T-helper 1 cell treated with Interleukin-12 subunit alpha and Interleukin-12 subunit beta and Interleukin-4 antibody, amounts not matched to agents 30 μg/mL and 1 μg/mL, for 36 hours (primary cell): ENCODE measurements at regions not wholly inside any gene's neighbourhood (a gene's known extent, or its start where the extent isn't known, plus 50 kb on each side); places are given as distances from the start of the nearest gene placed in this dataset.
"Not testable (repeated sequence)": the region's sequence is repeated elsewhere in the genome, so short reads cannot be mapped to it uniquely, and the experiment has no call there.

Source experiments
- H3K27ac Mint-ChIP-seq: one replicate; pipeline ENCODE4 v1.8.0; 2021; ENCODE audit warnings: mild to moderate bottlenecking, mixed read lengths
- H3K27me3 Mint-ChIP-seq: one replicate; pipeline ENCODE4 v1.8.0; 2021; ENCODE audit warnings: low read depth, mixed read lengths
- H3K36me3 Mint-ChIP-seq: one replicate; pipeline ENCODE4 v1.8.0; 2021; ENCODE audit warnings: low read depth, mixed read lengths
- H3K4me1 Mint-ChIP-seq: one replicate; pipeline ENCODE4 v1.8.0; 2021; ENCODE audit warnings: low read depth, mixed read lengths
- H3K4me3 Mint-ChIP-seq: one replicate; pipeline ENCODE4 v1.8.0; 2021; ENCODE audit warnings: mild to moderate bottlenecking, moderate library complexity, mixed read lengths
- H3K9me3 Mint-ChIP-seq: one replicate; pipeline ENCODE4 v1.8.0; 2021; ENCODE audit warnings: mixed read lengths

DNA sequence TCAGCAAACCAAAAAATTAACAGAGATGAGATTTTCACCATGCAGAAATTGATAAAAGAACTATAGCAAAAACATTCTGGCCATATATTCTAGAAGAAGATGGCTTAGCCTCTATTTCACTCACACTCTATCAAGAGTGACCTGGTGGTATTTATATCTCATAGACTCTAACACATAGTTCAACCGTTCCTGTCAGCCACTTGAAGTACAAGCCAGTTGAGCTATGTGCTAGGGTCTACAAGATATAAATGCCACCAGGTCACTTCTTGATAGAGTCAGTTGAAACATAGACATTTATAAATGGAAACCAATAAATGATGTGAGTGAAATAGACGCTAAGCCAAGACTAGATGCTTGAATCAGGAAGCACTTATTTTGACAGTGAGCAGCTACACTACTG is 836.7 kb upstream of the EPHA5 start:
- H3K36me3 Mint-ChIP-seq, result no peaks in the 10 kb centered on the region
- no peaks in the 10 kb centered on the region for H3K4me1 Mint-ChIP-seq
- no peak overlapping the region for H3K27ac Mint-ChIP-seq
- no peak overlapping the region for H3K4me3 Mint-ChIP-seq
- peaks cover 3% of the 10 kb centered on the region for H3K9me3 Mint-ChIP-seq
- no peaks in the 10 kb centered on the region for H3K27me3 Mint-ChIP-seq

DNA sequence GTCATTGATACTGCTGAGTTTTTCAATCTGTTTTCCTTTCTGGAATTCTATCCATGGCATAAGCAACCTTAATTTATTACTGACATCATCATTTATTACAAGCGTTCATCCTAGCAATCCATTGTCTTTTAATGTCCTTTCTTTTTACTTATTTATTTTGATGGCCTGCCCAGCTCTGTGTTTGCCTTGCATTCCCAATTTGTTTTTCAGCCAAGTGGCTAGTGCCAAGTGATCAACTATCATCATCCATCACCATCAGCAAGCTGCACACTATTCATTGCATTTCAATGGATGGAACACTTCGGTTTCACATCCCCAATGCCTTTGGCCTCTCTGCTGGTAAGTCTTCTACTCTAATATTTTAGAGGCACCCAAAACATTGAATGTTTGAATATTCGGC is 831.7 kb upstream of the EPHA5 start:
- Mint-ChIP-seq H3K4me3 (no peak overlapping the region), H3K27ac (no peak overlapping the region), H3K4me1 (no peaks in the 10 kb centered on the region), H3K36me3 (no peaks in the 10 kb centered on the region), H3K9me3 (no peaks in the 10 kb centered on the region), H3K27me3 (no peaks in the 10 kb centered on the region)

DNA sequence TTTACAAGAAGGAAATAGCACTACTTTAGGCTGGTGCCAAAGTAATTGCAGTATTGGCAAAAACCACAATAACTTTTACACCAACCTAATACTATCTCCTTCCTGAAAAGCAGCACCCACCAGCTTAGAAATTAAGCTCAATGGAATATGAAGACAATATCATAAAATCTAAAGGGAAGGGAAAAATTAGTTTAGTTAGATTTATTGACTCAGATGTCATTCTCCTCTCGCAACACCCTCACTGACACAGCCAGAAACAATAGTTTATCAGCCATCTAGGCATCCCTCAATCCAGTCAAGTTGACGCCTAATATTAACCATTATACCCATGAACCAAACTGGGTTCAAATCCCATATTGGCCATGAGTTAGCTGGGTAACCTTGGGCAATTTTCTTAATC is 820.4 kb upstream of the EPHA5 start:
- H3K4me1 Mint-ChIP-seq, result no peaks in the 10 kb centered on the region
- H3K27ac Mint-ChIP-seq, result no peak overlapping the region
- no peaks in the 10 kb centered on the region for H3K27me3 Mint-ChIP-seq
- H3K4me3 Mint-ChIP-seq, result no peak overlapping the region
- no peaks in the 10 kb centered on the region for H3K36me3 Mint-ChIP-seq
- no peaks in the 10 kb centered on the region for H3K9me3 Mint-ChIP-seq

DNA sequence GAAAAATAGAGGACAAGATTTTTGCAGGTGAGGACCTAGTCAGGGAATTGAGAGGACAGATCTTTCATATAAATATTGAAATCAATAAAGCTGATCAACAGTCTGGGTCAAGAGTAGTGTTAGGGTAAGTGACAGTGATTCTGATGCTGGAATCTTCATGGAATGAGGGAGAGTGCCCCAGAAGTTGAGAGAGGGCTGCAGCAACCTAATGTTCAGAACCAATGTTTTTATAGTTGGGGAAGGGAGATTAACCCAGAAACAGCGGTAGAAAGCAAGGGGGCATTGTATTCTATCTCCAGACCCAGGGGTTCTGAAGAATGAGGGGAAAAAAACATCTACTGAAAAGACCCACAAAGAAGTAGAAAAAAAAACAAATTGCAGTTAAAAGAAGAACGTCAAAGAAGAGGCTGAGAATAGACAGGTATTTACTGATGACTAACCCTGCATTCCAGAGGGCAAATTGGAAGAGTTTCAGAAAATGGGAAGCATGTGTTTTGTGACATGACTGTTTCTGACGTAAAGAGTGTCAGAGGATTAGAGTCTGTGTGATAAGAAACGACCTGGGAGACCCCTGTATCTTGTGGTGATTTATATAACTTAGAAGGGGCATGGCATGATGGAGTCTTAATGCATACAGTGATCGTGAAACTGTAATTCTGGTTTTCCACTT is 819.6 kb upstream of the EPHA5 start:
- Mint-ChIP-seq H3K9me3 (no peaks in the 10 kb centered on the region), H3K36me3 (no peaks in the 10 kb centered on the region), H3K4me1 (no peaks in the 10 kb centered on the region), H3K27me3 (no peaks in the 10 kb centered on the region), H3K4me3 (no peak overlapping the region), H3K27ac (no peak overlapping the region)

DNA sequence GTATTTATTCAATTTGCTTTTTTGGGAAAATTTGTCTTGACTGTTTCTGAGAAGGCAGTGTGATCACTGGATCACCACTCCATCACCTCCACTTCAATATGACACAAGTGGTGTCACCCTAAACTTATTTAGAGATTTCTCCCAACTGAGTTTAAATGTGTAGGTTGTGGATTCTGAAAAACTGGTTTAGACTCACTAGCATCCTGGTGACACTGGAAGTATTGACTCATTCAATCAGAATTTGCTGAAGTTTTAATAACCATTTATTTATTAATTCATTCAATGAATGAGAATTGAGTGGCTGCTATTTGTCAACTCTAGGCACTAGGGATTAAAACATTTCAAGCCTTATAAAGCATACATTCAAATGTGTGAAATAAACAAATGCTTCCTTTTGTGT is 819.1 kb upstream of the EPHA5 start:
- Mint-ChIP-seq H3K36me3 (no peaks in the 10 kb centered on the region), H3K27me3 (no peaks in the 10 kb centered on the region), H3K27ac (no peak overlapping the region), H3K4me1 (no peaks in the 10 kb centered on the region), H3K9me3 (no peaks in the 10 kb centered on the region), H3K4me3 (no peak overlapping the region)

DNA sequence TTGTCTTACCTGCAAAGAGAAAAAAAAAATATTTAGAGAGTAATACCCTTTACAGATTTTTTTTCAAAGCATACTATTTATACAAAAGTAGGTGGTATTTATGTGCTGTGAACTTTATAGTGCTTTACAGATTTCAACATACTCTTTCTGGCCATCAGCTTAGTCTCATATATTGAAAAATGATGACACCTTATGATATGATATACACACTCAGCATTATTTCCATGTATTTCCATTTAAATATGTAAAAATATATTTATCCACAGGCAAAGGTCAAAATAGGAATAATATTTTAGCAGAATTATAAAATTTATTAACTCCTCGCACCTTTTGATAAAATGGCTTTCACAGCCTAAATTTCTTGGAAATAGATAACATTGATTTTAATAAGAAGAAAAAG is 815.8 kb upstream of the EPHA5 start:
- Mint-ChIP-seq H3K36me3 (no peaks in the 10 kb centered on the region), H3K4me3 (no peak overlapping the region), H3K27me3 (no peaks in the 10 kb centered on the region), H3K4me1 (no peaks in the 10 kb centered on the region), H3K9me3 (no peaks in the 10 kb centered on the region), H3K27ac (no peak overlapping the region)

DNA sequence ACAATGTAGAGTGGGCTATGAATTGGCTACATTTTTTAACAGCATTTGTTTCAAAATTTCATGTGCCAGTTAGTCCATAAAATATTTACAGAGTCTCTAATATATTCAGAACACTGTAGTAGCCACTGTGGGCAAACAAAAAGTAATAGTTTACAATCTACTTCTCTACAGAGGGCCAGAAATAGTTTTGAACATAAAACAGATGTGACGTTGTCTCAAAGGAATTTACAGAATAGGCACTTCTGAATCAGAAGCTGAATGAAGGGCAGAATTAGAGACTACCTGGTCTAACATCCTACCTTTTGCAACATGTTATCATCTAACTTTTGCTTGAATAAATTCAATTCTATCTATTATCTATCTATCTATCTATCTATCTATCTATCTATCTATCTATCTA is 811.9 kb upstream of the EPHA5 start:
- H3K4me3 Mint-ChIP-seq, result no peak overlapping the region
- no peaks in the 10 kb centered on the region for H3K27me3 Mint-ChIP-seq
- no peak overlapping the region for H3K27ac Mint-ChIP-seq
- H3K36me3 Mint-ChIP-seq, result no peaks in the 10 kb centered on the region
- no peaks in the 10 kb centered on the region for H3K4me1 Mint-ChIP-seq
- peaks cover 5% of the 10 kb centered on the region for H3K9me3 Mint-ChIP-seq

DNA sequence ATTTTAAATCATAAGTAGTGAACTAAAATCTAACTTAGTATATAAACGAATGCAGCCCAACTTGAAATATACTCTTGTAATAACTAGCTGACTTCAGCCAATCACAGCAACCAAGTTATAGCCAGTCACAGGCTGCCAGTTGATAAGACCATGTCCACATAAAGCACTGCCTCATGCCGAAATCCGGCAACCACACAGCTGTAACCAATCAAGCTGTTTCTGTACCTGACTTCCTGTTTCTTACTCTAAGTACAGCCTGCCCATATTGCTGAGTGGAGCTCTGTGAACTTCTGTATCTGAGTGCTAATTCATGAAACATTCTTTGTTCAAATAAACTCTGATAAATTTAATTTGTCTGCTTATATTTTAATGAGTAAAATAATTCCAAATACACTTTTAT is 805.3 kb upstream of the EPHA5 start:
- no peaks in the 10 kb centered on the region for H3K4me1 Mint-ChIP-seq
- peaks cover 11% of the 10 kb centered on the region for H3K9me3 Mint-ChIP-seq
- H3K4me3 Mint-ChIP-seq, result no peak overlapping the region
- H3K36me3 Mint-ChIP-seq, result no peaks in the 10 kb centered on the region
- no peak overlapping the region for H3K27ac Mint-ChIP-seq
- no peaks in the 10 kb centered on the region for H3K27me3 Mint-ChIP-seq

DNA sequence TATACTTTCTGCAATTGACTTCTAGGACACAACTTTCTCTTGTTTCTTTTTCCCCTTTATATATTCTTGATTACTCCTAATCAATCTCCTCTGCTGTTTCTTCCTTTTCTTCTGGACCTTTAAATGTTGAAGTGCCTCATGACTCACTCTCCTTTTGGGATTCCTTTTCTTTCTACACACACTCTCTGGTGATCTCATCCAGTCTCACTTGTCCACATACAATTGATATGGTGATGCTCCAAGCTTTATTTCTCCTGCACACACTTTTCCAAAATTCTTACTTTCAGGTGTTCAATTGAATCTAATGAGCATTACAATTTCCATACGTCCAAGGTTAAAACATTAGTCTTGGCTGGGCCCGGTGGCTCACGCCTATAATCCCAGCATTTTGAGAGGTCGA is 794.8 kb upstream of the EPHA5 start:
- Mint-ChIP-seq H3K4me3 (no peak overlapping the region), H3K4me1 (no peaks in the 10 kb centered on the region), H3K27me3 (no peaks in the 10 kb centered on the region), H3K9me3 (peaks cover 14% of the 10 kb centered on the region), H3K27ac (no peak overlapping the region), H3K36me3 (no peaks in the 10 kb centered on the region)

DNA sequence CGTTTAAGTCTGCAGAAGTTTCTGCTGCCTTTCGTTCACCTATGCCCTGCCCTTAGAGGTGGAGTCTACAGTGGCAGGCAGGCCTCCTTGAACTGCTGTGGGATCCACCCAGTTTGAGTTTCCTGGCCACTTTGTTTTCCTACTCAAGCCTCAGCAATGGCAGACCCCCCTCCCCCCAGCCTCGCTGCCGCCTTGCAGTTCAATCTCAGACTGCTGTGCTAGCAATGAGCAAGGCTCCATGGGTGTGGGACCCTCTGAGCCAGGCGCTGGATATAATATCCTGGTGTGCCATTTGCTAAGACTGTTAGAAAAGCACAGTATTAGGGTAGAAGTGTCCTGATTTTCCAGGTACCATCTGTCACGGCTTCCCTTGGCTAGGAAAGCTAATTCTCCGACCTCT is 792.6 kb upstream of the EPHA5 start:
- not testable (repeated sequence) for H3K4me1 Mint-ChIP-seq, H3K27ac Mint-ChIP-seq, H3K27me3 Mint-ChIP-seq, H3K4me3 Mint-ChIP-seq, H3K36me3 Mint-ChIP-seq
- H3K9me3 Mint-ChIP-seq, result peaks cover 14% of the 10 kb centered on the region

DNA sequence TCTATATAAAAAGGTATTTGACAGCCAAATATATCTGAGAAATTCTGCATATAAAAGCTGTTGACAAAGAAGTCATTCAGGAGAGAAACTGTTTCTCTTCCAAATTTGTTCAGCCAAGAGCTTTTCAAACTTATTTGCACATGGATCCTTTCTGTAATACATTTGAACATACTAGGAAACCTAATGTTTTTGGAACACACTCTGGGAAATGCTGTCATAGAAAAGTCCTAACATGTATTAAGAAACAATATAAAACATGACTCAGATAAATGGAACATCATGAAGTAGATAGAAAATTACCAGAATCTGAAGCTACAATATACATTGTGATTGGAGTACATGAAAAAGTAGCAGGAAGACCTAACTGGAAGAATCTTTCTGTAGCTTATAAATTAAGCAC is 781.5 kb upstream of the EPHA5 start:
- Mint-ChIP-seq H3K4me3 (no peak overlapping the region), H3K27me3 (no peaks in the 10 kb centered on the region), H3K9me3 (peaks cover 2% of the 10 kb centered on the region), H3K36me3 (no peaks in the 10 kb centered on the region), H3K4me1 (no peaks in the 10 kb centered on the region), H3K27ac (no peak overlapping the region)

DNA sequence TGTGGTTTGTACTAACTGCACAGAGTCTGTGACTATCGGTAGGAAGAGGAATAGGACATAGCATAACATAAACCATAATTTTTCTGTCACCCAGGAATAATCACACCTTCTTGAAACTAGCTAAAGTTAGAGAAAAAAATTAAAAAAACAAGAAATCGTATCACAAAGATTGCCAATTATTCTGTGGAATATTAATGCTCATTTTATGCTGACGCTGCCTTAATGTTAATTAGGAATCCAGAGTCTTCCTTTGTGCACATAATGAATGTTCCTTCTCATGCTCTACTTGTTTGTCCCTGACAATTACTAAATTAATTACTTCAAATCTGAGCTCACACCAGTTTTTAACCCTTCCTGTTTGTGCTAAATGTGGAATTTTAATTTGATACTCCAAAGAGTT is 772.7 kb upstream of the EPHA5 start:
- H3K4me1 Mint-ChIP-seq, result no peaks in the 10 kb centered on the region
- no peak overlapping the region for H3K4me3 Mint-ChIP-seq
- no peak overlapping the region for H3K27ac Mint-ChIP-seq
- H3K9me3 Mint-ChIP-seq, result peaks cover 7% of the 10 kb centered on the region
- no peaks in the 10 kb centered on the region for H3K36me3 Mint-ChIP-seq
- H3K27me3 Mint-ChIP-seq, result no peaks in the 10 kb centered on the region

DNA sequence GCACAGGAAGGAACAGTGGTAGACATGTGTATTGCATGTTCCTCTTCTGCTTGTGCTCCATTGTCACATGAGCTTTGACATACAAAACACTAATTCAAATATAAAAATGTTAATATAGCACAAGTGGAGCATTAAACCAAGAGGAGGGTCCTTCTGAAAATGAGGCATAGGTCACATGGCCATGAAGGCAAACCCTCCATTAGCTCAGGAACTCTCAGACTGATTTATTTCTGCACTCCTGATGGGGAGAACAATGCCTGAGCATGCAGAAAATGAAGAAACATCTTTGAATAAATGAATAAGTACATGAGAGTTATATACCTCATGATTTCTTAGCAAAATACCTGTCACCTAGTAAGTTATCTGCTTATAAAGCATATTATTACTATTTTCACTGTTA is 769.2 kb upstream of the EPHA5 start:
- Mint-ChIP-seq H3K4me3 (no peak overlapping the region), H3K27me3 (no peaks in the 10 kb centered on the region), H3K4me1 (no peaks in the 10 kb centered on the region)

DNA sequence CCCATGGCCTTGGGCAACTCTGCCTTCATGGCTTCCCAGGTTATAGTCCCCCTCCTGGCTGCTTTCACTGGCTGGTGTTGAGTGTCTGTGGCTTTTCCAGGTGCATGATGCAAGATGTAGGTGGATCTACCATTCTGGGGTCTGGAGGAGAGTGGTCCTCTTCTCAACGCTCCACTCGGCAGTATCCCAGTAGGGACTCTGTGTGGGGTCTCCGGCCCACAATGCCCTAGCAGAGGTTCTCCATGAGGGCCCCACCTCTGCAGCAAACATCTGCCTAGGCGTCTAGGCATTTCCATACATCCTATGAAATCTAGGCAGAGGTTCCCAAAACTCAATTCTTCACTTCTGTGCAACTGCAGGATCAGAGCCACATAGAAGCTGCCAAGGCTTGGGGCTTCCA is 763.4 kb upstream of the EPHA5 start:
- no peak overlapping the region for H3K27ac Mint-ChIP-seq

More for the DNA sequence above, 769.2 kb upstream of the EPHA5 start:
- no peak overlapping the region for H3K27ac Mint-ChIP-seq
- H3K9me3 Mint-ChIP-seq, result peaks cover 12% of the 10 kb centered on the region
- H3K36me3 Mint-ChIP-seq, result no peaks in the 10 kb centered on the region

DNA sequence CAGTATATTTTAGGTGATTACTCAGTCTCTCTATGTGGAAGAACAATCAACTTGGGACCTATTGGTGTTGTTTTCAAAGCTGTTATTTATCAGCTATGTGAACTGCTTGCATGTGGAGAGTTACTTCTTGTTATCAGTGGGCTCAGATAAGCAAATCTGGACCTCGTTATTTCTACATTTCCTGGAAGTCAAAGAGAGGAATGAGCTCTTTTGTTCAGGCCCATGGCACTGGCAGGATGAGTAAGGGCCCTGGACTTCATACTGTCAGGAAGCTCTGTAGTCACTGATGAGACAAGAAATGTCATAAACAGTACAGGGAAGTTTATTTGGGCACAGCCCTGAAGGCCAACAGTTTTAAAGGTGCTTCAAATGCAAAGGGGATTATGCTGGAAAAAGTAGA is 760.6 kb upstream of the EPHA5 start:
- no peak overlapping the region for H3K27ac Mint-ChIP-seq
- H3K9me3 Mint-ChIP-seq, result no peaks in the 10 kb centered on the region
- no peaks in the 10 kb centered on the region for H3K36me3 Mint-ChIP-seq
- no peak overlapping the region for H3K4me3 Mint-ChIP-seq
- H3K27me3 Mint-ChIP-seq, result no peaks in the 10 kb centered on the region
- no peaks in the 10 kb centered on the region for H3K4me1 Mint-ChIP-seq

More for the DNA sequence above, 763.4 kb upstream of the EPHA5 start:
- Mint-ChIP-seq H3K4me1 (no peaks in the 10 kb centered on the region), H3K27me3 (no peaks in the 10 kb centered on the region), H3K36me3 (no peaks in the 10 kb centered on the region), H3K9me3 (peaks cover 10% of the 10 kb centered on the region), H3K4me3 (no peak overlapping the region)

DNA sequence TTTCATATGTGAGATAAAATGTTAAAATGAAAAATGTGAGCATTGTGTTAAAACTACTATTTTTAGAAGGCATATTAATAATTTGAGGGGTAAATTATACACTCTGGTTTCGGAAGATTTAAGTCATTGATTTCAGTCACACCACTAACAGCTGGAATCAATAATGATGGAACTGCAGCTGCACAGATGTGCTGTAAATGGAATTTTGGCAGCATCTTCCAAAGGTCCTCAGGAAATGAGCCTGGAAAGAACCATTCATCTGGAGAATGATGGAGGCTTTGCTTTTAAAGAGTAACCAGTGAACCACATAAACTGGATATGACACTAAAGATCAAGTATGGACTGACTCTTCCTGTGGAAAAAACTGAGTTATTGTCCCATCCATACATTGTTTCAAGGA is 759.0 kb upstream of the EPHA5 start:
- Mint-ChIP-seq H3K27ac (no peak overlapping the region), H3K4me1 (no peaks in the 10 kb centered on the region), H3K9me3 (peaks cover 11% of the 10 kb centered on the region), H3K4me3 (no peak overlapping the region), H3K27me3 (no peaks in the 10 kb centered on the region), H3K36me3 (no peaks in the 10 kb centered on the region)
